ENCODE measurements at regions not wholly inside any gene's neighbourhood (a gene's known extent, or its start where the extent isn't known, plus 50 kb on each side); places are given as distances from the start of the nearest gene placed in this dataset.

DNA sequence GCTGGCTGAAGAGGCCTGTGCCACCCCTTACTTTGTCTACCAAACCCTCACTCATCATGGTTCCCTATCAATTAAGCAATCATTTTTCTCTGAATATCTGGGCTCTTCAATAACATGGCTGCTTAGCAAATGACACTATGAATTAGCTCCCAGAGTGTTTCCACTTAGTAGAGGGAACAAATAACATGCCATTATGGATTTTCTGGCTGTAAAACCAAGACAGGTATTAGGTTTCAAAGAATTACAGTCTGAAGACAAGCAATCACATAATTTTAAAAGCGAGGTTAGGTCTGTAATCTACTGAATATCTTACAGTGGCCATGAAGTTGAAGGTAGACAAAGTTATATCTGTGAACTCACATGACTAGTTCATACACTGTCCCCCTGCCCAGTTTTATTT is 220.8 kb upstream of the PHYHIPL start:
- TF ChIP-seq, protein P1, sequence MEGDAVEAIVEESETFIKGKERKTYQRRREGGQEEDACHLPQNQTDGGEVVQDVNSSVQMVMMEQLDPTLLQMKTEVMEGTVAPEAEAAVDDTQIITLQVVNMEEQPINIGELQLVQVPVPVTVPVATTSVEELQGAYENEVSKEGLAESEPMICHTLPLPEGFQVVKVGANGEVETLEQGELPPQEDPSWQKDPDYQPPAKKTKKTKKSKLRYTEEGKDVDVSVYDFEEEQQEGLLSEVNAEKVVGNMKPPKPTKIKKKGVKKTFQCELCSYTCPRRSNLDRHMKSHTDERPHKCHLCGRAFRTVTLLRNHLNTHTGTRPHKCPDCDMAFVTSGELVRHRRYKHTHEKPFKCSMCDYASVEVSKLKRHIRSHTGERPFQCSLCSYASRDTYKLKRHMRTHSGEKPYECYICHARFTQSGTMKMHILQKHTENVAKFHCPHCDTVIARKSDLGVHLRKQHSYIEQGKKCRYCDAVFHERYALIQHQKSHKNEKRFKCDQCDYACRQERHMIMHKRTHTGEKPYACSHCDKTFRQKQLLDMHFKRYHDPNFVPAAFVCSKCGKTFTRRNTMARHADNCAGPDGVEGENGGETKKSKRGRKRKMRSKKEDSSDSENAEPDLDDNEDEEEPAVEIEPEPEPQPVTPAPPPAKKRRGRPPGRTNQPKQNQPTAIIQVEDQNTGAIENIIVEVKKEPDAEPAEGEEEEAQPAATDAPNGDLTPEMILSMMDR (conservative IDR thresholded peaks at IDR 0.05; ENCODE audit: low read depth, low read length), result no peak
- no peak for TF ChIP-seq EZH2 (IDR thresholded peaks at IDR 0.05; ENCODE audit: low read length, unreplicated experiment)

Data from PC-3 (cell line).